ENCODE measurements at regions not wholly inside any gene's neighbourhood (a gene's known extent, or its start where the extent isn't known, plus 50 kb on each side); places are given as distances from the start of the nearest gene placed in this dataset.
A peak's percentile ranks its signal among the peaks of the same experiment; 100 is the strongest.

DNA sequence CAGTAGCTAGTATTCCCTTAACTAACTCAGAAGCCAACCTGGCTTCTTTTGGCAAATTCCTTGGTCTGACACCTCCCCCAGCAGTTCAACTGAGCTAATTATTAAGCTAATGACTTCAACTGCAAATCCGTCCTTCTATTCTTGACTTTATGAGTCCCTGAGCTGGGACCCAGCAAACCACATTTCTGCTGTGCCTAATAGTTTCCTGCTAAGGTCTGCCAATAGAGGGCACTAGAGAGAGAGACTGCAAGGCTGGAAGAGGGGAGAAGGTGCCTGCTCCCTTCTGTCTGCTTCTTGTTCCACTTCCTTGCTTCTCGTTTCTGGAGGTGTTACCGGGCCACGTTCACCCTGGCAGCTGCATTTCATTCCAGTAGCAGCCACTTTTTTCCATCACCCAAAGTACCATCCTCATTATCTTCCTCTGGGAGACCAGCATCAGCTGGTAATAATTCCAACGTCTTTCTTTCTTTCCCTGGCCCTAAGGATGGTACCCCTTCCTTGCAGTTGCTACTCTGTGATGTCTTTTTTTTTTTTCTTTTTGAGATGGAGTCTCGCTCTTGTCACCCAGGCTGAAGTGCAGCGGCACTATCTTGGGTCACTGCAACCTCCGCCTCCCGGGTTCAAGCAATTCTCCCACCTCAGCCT lies 352.0 kb downstream of the TNS1 start:
- TF ChIP-seq Cebpa-rat (IDR thresholded peaks at IDR 0.05): no peak
- no peak overlapping the region for H3K9ac ChIP-seq
- peaks cover 0 to 11% (median 6%) of the 10 kb centered on the region in 10 experiments; a peak in 8 of 20 replicates for H3K4me1 ChIP-seq
- peaks cover 0 to 9% (median 5%) of the 10 kb centered on the region in 11 experiments; a peak in 11 of 22 replicates for H3K27me3 ChIP-seq
- no peak overlapping the region for H3K4me3 ChIP-seq
- H3K4me2 ChIP-seq: peak overlapping the region in 3 of 11 experiments; percentile 18 to 37 (median 32); a peak in 6 of 22 replicates
- no peaks in the 10 kb centered on the region for H3K36me3 ChIP-seq
- no peak overlapping the region for H3K27ac ChIP-seq
- H4K20me1 ChIP-seq: peaks cover 0 to 4% (median 0%) of the 10 kb centered on the region in 11 experiments; a peak in 1 of 22 replicates
- H3K9me3 ChIP-seq (replicated peaks in 1 of 11): no peaks in the 10 kb centered on the region

DNA sequence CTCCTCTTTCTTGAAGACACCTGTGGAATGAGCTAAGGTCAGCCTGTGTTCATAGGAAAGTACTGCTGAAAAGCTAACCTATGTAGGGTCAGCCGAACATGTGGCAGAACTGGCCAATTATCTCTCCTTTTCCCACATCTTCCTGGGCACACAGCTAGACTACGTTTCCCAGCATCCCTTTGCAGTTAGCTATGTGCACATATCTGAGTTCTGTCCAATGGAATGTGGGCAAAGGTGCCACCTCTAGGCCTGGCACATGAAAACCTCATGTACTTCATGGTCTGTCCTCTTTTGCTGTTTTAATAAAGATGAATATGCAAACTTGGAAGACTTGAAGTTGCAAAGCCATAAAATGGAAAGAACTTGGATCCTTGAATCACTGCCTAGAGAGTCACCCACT lies 352.6 kb downstream of the TNS1 start:
- H3K9ac ChIP-seq: no peak overlapping the region
- H3K36me3 ChIP-seq: no peaks in the 10 kb centered on the region
- H4K20me1 ChIP-seq: peaks cover 0 to 4% (median 0%) of the 10 kb centered on the region in 11 experiments; a peak in 1 of 22 replicates
- H3K4me1 ChIP-seq: peaks cover 0 to 11% (median 6%) of the 10 kb centered on the region in 10 experiments; a peak in 8 of 20 replicates
- no peaks in the 10 kb centered on the region for H3K9me3 ChIP-seq (replicated peaks in 1 of 11)
- H3K27ac ChIP-seq: no peak overlapping the region
- H3K27me3 ChIP-seq: peaks cover 0 to 8% (median 0%) of the 10 kb centered on the region in 11 experiments; a peak in 4 of 22 replicates
- no peak overlapping the region for H3K4me3 ChIP-seq
- peak overlapping the region in 3 of 11 experiments; percentile 18 to 37 (median 32); a peak in 5 of 22 replicates for H3K4me2 ChIP-seq
- TF ChIP-seq Cebpa-rat (IDR thresholded peaks at IDR 0.05): no peak

DNA sequence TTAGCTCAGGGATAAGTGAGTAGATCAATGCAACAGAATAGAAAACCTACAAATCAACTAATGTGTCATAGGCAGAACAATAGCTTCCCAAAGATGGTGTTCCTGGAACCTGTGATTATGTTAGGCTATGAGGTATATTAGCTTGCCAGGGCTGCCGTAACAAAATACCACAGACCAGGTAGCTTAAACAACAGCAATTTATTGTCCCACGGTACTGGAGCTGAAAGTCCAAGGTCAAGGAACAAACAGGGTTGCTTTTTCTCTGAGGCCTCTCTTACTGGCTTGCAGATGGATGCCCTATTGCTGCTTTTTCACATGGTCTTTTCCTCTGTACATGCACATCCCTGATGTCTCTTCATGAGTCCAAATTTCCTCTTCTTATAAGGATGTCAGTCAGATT lies 354.9 kb downstream of the TNS1 start:
- no peak overlapping the region for H3K4me2 ChIP-seq
- H3K27ac ChIP-seq: no peak overlapping the region
- TF ChIP-seq Cebpa-rat (IDR thresholded peaks at IDR 0.05): no peak
- no peak overlapping the region for H3K4me3 ChIP-seq
- H3K4me1 ChIP-seq: peaks cover 0 to 7% (median 4%) of the 10 kb centered on the region in 10 experiments; a peak in 7 of 20 replicates
- H3K27me3 ChIP-seq: no peaks in the 10 kb centered on the region
- no peaks in the 10 kb centered on the region for H4K20me1 ChIP-seq
- no peaks in the 10 kb centered on the region for H3K36me3 ChIP-seq
- H3K9me3 ChIP-seq (replicated peaks in 1 of 11): no peaks in the 10 kb centered on the region
- H3K9ac ChIP-seq: no peak overlapping the region

DNA sequence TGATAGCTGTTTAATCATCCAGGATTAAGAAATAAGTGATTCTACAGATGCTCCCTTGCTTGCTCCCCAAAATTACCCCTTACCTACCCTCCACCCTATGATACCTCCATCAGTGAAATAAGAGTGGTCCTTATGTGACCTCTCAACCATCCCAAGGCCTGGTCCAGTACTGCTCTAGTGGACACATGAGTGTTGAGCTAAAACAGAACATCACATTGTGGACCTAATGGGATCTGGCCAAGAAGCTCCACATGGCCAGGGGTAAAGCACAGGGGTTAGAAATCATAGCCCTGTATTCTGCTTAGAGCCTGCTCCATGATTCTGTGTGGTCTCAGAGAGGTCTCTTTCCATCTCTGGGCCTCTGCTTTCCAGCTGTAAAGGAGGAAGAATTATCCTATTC lies 355.6 kb downstream of the TNS1 start:
- TF ChIP-seq Cebpa-rat (IDR thresholded peaks at IDR 0.05): no peak
- H3K27me3 ChIP-seq: no peaks in the 10 kb centered on the region
- H3K27ac ChIP-seq: no peak overlapping the region
- H3K4me1 ChIP-seq: peaks cover 0 to 7% (median 0%) of the 10 kb centered on the region in 10 experiments; a peak in 4 of 20 replicates
- no peaks in the 10 kb centered on the region for H3K36me3 ChIP-seq
- H4K20me1 ChIP-seq: no peaks in the 10 kb centered on the region
- H3K4me2 ChIP-seq: no peak overlapping the region
- H3K9ac ChIP-seq: no peak overlapping the region
- H3K9me3 ChIP-seq (replicated peaks in 1 of 11): no peaks in the 10 kb centered on the region
- H3K4me3 ChIP-seq: no peak overlapping the region

GRCh38 chr2:217645896-217646295 lies 356.9 kb downstream of the TNS1 start:
- H3K9me3 ChIP-seq (replicated peaks in 1 of 11): no peaks in the 10 kb centered on the region
- no peaks in the 10 kb centered on the region for H4K20me1 ChIP-seq
- no peaks in the 10 kb centered on the region for H3K36me3 ChIP-seq
- no peak overlapping the region for H3K27ac ChIP-seq
- TF ChIP-seq Cebpa-rat (IDR thresholded peaks at IDR 0.05): no peak
- no peak overlapping the region for H3K4me3 ChIP-seq
- H3K27me3 ChIP-seq: no peaks in the 10 kb centered on the region
- no peak overlapping the region for H3K4me2 ChIP-seq
- H3K4me1 ChIP-seq: peaks cover 0 to 6% (median 0%) of the 10 kb centered on the region in 10 experiments; a peak in 4 of 20 replicates
- no peak overlapping the region for H3K9ac ChIP-seq

- Histone ChIP-seq H3K4me1 (no peaks in the 10 kb centered on the region), H3K4me3 (no peak overlapping the region), H3K9me3 (replicated peaks in 1 of 11) (no peaks in the 10 kb centered on the region), H3K9ac (no peak overlapping the region), H3K4me2 (no peak overlapping the region), H4K20me1 (no peaks in the 10 kb centered on the region), H3K36me3 (no peaks in the 10 kb centered on the region), H3K27me3 (no peaks in the 10 kb centered on the region), H3K27ac (no peak overlapping the region)
- no peak for TF ChIP-seq Cebpa-rat (IDR thresholded peaks at IDR 0.05)
These were observed 358.9 kb downstream of the TNS1 start for GRCh38 chr2:217643789-217644301.

GRCh38 chr2:217642944-217643343 lies 359.9 kb downstream of the TNS1 start:
- Histone ChIP-seq H3K27ac (no peak overlapping the region), H3K4me2 (no peak overlapping the region), H3K36me3 (no peaks in the 10 kb centered on the region), H3K4me3 (no peak overlapping the region), H3K27me3 (no peaks in the 10 kb centered on the region), H3K9ac (no peak overlapping the region), H4K20me1 (no peaks in the 10 kb centered on the region), H3K4me1 (peaks cover 0 to 4% (median 0%) of the 10 kb centered on the region in 10 experiments; a peak in 3 of 20 replicates), H3K9me3 (replicated peaks in 1 of 11) (no peaks in the 10 kb centered on the region)
- TF ChIP-seq Cebpa-rat (IDR thresholded peaks at IDR 0.05): no peak

DNA sequence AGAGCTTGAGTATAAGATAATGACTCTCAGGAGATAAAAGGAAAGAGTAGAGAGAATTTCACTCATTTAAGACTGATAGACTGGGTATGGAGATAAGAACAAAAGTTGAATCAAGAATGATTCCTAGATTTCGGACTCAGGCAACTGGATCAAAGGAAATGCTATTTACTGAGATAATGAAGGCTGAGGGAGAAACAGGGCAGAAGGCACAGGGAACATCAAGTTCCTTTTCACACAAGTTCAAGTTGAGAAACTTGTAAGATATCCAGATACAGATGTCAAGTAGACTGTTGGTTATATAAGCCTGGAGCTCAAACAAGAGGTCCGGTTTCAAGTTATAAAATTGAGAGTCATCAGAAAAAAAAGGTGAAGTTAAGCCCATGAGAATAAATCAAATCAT lies 360.8 kb downstream of the TNS1 start:
- Histone ChIP-seq H3K4me3 (no peak overlapping the region), H3K9me3 (replicated peaks in 1 of 11) (no peaks in the 10 kb centered on the region), H4K20me1 (no peaks in the 10 kb centered on the region), H3K36me3 (no peaks in the 10 kb centered on the region), H3K4me2 (no peak overlapping the region), H3K4me1 (peaks cover 0 to 8% (median 0%) of the 10 kb centered on the region in 10 experiments; a peak in 4 of 20 replicates), H3K27me3 (no peaks in the 10 kb centered on the region), H3K9ac (no peak overlapping the region), H3K27ac (no peak overlapping the region)
- TF ChIP-seq Cebpa-rat (IDR thresholded peaks at IDR 0.05): no peak

- Histone ChIP-seq H4K20me1 (no peaks in the 10 kb centered on the region), H3K9me3 (replicated peaks in 1 of 11) (no peaks in the 10 kb centered on the region), H3K4me1 (peaks cover 0 to 8% (median 0%) of the 10 kb centered on the region in 10 experiments; a peak in 4 of 20 replicates), H3K27ac (no peak overlapping the region), H3K9ac (no peak overlapping the region), H3K4me2 (no peak overlapping the region; a peak in 2 of 22 replicates), H3K27me3 (no peaks in the 10 kb centered on the region), H3K4me3 (no peak overlapping the region), H3K36me3 (no peaks in the 10 kb centered on the region)
- TF ChIP-seq Cebpa-rat (IDR thresholded peaks at IDR 0.05): no peak
These were observed 363.3 kb downstream of the TNS1 start for GRCh38 chr2:217639481-217639880.

GRCh38 chr2:217638533-217638932 lies 364.3 kb downstream of the TNS1 start:
- Histone ChIP-seq H3K27ac (no peak overlapping the region), H3K27me3 (no peaks in the 10 kb centered on the region), H3K9ac (no peak overlapping the region), H3K4me3 (no peak overlapping the region), H3K4me1 (peaks cover 0 to 8% (median 0%) of the 10 kb centered on the region in 10 experiments; a peak in 4 of 20 replicates), H3K36me3 (no peaks in the 10 kb centered on the region), H3K4me2 (no peak overlapping the region), H4K20me1 (no peaks in the 10 kb centered on the region), H3K9me3 (replicated peaks in 1 of 11) (no peaks in the 10 kb centered on the region)
- no peak for TF ChIP-seq Cebpa-rat (IDR thresholded peaks at IDR 0.05)

Measured in BLaER1 treated with 17β-estradiol and CSF1 and Interleukin-3, amounts not matched to agents 10 nM and 100 nM (cell line).